IPS-18c (cell line): ENCODE measurements at regions not wholly inside any gene's neighbourhood (a gene's known extent, or its start where the extent isn't known, plus 50 kb on each side); places are given as distances from the start of the nearest gene placed in this dataset.

Source experiments
- H3K4me3 ChIP-seq: 2 replicates; pipeline ENCODE4 v1.7.0; 2013; ENCODE audit warnings: low read depth, mild to moderate bottlenecking, low read length, moderate library complexity; ENCODE audit not compliant: insufficient read depth
- H3K9me3 ChIP-seq: one replicate; pipeline ENCODE4 v1.6.1; 2013; ENCODE audit warnings: mild to moderate bottlenecking, low read length, moderate library complexity; ENCODE audit not compliant: control insufficient read depth, insufficient read depth

DNA sequence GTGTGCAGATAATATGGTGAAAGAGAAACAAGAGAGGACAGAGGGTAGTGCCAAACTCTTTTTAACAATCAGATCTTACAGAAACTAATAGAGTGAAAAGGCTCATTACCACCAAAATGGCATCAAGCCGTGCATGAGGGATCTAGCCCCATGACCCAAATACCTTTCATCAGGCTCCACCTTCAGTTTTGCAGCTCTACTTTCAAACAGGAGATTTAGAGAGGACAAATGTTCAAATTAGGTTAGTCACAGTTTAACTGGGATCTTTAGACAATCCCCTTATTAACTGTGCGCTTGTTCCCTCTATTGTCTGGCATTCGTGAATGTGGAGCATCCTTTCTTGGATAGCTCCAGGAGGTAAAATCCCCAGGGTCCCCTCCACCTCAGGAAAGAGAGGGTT, 1209.3 kb upstream of the CHAC2 start:
- H3K9me3 ChIP-seq: no peaks in the 10 kb centered on the region
- no peak overlapping the region for H3K4me3 ChIP-seq

- Histone ChIP-seq H3K4me3 (no peak overlapping the region), H3K9me3 (no peaks in the 10 kb centered on the region)
Observed at GRCh38 chr2:52542297-52542696, 1225.3 kb upstream of the CHAC2 start.

GRCh38 chr2:52539026-52539970, 1228.3 kb upstream of the CHAC2 start:
- no peaks in the 10 kb centered on the region for H3K9me3 ChIP-seq
- no peak overlapping the region for H3K4me3 ChIP-seq

DNA sequence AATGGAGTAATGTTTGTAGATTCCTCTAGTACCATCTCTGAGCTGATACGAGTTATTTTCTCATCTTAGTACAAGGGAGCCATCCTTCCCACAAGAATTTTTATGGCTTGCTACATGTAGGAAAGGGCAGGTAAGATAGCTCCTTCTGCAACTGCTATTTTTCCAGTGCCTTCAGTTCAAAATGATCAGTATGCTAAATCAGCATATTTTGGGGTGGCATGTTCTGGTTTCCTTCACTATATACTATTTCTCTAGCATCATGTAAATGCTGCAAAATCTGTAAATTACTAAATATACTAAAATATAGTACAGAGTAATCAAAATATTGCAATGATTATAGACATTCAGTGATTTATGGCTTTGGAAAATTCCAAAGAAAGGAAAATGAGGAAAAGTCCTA, 1230.0 kb upstream of the CHAC2 start:
- H3K4me3 ChIP-seq: no peak overlapping the region
- no peaks in the 10 kb centered on the region for H3K9me3 ChIP-seq

DNA sequence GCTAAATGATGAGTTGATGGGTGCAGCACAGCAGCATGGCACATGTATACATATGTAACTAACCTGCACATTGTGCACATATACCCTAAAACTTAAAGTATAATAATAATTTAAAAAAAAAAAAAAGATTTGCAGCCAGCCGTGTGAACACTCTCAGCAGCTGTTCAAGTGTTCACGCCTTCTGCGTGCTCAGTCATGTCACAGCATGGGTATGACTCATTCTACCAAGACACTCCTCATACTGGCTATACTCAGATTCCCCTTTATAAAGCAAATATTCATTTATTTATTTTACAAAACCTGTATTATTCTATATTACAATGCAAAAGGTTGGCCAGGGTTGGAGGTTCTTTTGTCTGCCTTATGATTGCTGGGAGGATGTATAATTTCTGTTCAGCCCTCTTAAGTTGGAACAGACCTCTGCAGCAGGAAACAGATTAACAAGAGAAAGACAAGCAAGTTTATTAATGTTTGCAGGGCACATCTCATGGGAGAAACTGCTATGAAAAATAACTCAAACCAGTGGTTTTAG, 1230.6 kb upstream of the CHAC2 start:
- Histone ChIP-seq H3K4me3 (no peak overlapping the region), H3K9me3 (no peaks in the 10 kb centered on the region)

DNA sequence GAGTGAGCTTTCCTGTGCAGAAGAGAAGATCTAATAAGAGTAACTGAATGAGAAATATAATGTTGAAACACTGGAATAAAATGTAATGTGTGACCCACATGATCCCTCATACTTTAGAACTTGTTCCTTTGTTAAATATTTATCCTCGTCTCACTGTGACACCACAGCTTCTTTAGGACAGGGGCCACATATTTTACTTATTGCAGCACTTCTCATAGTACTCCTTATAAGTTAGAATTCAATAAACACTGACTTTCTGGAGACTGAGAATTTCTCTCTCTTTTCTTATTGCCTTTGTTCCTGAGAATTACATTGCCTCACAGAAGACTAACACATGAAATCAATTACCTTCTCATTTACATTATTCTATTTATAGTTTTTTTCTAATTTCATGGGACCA, 1234.6 kb upstream of the CHAC2 start:
- Histone ChIP-seq H3K4me3 (no peak overlapping the region), H3K9me3 (no peaks in the 10 kb centered on the region)

DNA sequence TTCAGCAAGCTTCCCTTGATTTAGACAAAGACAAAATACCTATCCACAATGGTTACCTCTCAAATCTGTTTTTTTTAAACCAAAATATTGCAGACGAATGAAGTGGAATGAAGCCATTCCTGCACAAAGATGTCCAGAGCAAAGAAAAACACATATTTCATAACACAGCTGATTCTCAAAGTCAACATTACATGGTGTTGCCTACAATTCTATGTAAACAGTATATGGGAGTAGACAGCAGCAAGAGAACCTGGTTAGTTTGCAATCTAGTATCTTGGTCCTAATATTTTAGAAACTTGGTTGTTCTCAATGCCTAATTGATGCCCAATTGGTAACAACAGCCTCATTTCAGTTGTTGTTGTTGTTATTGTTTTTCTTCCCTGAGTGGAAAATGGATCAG, 1240.9 kb upstream of the CHAC2 start:
- no peak overlapping the region for H3K4me3 ChIP-seq
- no peaks in the 10 kb centered on the region for H3K9me3 ChIP-seq

DNA sequence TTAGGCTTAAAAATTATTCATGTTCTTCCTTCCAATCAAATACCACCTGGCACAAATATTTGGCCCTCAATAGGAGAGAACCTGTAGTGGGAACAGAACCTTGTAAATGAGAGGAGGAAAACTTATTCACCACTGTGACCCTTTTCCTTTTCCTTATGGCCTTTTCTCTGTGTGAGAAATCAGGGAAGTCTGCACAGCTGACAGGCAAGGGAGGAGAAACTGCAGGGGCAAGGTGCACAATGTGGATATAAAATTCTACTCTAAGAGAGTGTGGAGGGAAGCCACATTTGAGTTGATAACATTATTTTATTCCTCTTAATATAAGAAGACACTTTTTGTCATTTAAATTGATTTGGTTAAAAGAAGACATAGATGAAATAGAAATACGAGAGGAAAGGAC, 1247.0 kb upstream of the CHAC2 start:
- Histone ChIP-seq H3K9me3 (no peaks in the 10 kb centered on the region), H3K4me3 (no peak overlapping the region)

GRCh38 chr2:52518678-52519077, 1248.9 kb upstream of the CHAC2 start:
- no peak overlapping the region for H3K4me3 ChIP-seq
- no peaks in the 10 kb centered on the region for H3K9me3 ChIP-seq

- Histone ChIP-seq H3K9me3 (no peaks in the 10 kb centered on the region), H3K4me3 (no peak overlapping the region)
Observed at GRCh38 chr2:52512760-52513159, 1254.8 kb upstream of the CHAC2 start.

DNA sequence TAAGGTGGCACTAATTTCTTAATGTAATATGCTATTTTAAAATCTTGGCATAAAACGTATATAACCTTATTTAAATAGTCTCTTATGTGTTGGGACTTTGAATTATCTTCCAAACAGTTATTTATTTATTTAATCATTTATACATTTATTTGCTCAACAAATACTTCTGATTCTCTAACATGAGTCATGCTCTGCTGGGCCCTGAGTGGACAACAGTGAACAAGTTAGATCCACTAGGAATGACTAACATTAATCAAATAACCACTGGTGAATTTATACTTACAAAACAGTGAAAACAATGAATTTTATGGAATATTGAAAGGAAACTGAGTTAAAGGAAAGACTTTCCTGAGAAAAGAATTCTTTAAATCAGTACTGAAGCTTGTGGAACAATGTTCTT, 1257.2 kb upstream of the CHAC2 start:
- Histone ChIP-seq H3K4me3 (no peak overlapping the region), H3K9me3 (no peaks in the 10 kb centered on the region)

DNA sequence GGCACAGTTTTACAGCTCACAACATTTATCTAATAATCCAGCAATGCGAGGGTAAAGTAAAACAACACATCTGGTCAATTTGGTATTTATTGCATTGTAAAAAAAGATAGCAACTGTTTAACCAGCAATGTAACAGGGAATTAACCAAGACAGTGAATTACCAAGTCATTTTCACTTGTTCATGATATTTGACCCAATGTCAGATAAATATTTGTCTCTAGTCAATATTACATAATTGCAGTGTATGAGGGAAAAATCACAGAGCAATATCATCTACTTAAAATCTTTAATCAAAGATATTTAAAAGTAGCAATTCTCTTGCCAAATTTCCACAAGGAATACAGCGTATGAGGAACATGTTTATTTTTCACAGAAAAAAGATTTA, 1265.1 kb upstream of the CHAC2 start:
- Histone ChIP-seq H3K4me3 (no peak overlapping the region), H3K9me3 (no peaks in the 10 kb centered on the region)

- H3K9me3 ChIP-seq: no peaks in the 10 kb centered on the region
- H3K4me3 ChIP-seq: no peak overlapping the region
Observed at GRCh38 chr2:52501715-52502475, 1265.7 kb upstream of the CHAC2 start.

DNA sequence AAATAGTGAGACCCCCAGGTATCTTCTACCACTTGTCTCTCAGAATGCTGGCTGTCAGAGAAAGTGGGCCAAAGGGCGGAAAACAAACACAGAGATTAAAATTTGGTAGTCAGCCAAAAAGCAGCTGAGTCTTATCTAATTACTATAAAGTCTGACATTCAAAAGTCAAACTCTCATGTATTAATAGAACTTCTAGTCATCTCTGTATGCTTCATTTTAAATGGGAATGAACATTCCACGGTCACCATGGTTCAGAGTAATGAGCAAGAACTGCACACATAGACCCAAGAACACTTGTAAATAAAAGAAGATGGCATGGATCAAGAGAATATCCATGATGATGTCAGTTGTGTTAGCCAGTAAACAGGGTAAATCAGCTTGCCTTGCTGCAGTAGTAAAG, 1267.0 kb upstream of the CHAC2 start:
- no peak overlapping the region for H3K4me3 ChIP-seq
- no peaks in the 10 kb centered on the region for H3K9me3 ChIP-seq

GRCh38 chr2:52498077-52498750, 1269.4 kb upstream of the CHAC2 start:
- Histone ChIP-seq H3K9me3 (no peaks in the 10 kb centered on the region), H3K4me3 (no peak overlapping the region)

DNA sequence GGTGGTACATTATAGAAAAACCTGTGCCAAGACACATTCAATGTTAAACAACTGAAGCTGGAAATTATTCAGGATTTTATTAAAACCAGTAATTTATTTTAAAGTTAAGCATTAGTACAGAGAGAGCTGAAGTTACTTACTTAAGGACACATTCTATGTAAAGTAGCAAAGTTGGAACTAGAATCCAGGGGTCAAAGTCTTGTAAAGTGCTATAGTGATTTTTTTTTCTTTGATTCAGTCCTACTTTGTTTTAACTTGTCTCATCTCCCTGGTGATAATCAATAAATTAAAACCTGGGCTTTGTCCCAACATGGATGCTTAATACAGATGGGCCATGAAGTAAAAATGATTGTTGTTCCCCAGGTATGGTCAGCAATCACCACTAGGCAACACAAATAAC, 1271.8 kb upstream of the CHAC2 start:
- Histone ChIP-seq H3K4me3 (no peak overlapping the region), H3K9me3 (no peaks in the 10 kb centered on the region)

DNA sequence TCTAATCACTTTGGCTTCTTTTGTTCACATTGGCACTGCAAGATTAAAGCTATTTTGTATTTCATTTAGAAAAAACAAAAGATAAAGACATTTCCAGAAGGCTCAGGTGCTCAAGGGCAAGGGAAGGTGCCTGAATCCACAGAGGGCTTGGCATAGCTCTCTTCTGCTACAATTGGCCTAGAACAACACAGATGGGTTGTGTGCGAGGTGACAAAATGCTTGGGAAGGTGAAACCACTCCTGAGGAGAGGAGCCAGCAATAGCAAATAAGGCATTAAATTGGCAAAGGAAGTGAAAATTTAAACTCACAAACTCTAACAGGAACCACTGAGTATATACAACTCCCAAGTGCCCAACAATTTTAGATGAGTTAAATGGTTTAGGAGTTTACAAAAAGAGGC, 1290.4 kb upstream of the CHAC2 start:
- Histone ChIP-seq H3K9me3 (no peaks in the 10 kb centered on the region), H3K4me3 (no peak overlapping the region)

GRCh38 chr2:52475590-52475989, 1292.0 kb upstream of the CHAC2 start:
- no peaks in the 10 kb centered on the region for H3K9me3 ChIP-seq
- H3K4me3 ChIP-seq: no peak overlapping the region
